ENCODE measurements at regions not wholly inside any gene's neighbourhood (a gene's known extent, or its start where the extent isn't known, plus 50 kb on each side); places are given as distances from the start of the nearest gene placed in this dataset.
"Not testable (repeated sequence)": the region's sequence is repeated elsewhere in the genome, so short reads cannot be mapped to it uniquely, and the experiment has no call there.

DNA sequence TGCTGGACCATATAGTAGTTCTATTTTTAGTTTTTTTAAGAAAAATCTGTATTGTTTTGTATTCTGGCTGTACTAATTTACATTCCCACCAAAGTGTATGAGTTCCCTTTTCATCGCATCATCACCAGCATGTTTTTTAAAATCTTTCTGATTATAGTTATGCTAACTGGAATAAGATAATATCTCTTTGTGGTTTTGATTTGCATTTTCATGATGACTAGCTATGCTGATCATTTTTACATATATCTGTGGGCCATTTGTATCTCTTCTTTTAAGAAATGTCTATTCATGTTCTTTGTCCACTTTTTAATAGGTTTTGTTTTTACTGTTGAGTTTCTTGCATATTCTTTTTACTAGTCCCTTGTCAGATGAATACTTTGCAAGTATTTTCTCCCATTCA lies 238.0 kb downstream of the FBXO4 start:
- no peaks in the 10 kb centered on the region for H3K36me3 Mint-ChIP-seq
- no peaks in the 10 kb centered on the region for H3K9me3 Mint-ChIP-seq
- no peaks in the 10 kb centered on the region for H3K27me3 Mint-ChIP-seq
- no peak for DNase-seq (ENCODE audit: extremely low spot score, unreplicated experiment)
- H3K4me1 Mint-ChIP-seq (ENCODE audit: unreplicated experiment) = no peaks in the 10 kb centered on the region
- TF ChIP-seq, protein P1, sequence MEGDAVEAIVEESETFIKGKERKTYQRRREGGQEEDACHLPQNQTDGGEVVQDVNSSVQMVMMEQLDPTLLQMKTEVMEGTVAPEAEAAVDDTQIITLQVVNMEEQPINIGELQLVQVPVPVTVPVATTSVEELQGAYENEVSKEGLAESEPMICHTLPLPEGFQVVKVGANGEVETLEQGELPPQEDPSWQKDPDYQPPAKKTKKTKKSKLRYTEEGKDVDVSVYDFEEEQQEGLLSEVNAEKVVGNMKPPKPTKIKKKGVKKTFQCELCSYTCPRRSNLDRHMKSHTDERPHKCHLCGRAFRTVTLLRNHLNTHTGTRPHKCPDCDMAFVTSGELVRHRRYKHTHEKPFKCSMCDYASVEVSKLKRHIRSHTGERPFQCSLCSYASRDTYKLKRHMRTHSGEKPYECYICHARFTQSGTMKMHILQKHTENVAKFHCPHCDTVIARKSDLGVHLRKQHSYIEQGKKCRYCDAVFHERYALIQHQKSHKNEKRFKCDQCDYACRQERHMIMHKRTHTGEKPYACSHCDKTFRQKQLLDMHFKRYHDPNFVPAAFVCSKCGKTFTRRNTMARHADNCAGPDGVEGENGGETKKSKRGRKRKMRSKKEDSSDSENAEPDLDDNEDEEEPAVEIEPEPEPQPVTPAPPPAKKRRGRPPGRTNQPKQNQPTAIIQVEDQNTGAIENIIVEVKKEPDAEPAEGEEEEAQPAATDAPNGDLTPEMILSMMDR (conservative IDR thresholded peaks at IDR 0.05) = no peak
- no peak overlapping the region for H3K4me3 Mint-ChIP-seq
- no peak overlapping the region for H3K27ac Mint-ChIP-seq

DNA sequence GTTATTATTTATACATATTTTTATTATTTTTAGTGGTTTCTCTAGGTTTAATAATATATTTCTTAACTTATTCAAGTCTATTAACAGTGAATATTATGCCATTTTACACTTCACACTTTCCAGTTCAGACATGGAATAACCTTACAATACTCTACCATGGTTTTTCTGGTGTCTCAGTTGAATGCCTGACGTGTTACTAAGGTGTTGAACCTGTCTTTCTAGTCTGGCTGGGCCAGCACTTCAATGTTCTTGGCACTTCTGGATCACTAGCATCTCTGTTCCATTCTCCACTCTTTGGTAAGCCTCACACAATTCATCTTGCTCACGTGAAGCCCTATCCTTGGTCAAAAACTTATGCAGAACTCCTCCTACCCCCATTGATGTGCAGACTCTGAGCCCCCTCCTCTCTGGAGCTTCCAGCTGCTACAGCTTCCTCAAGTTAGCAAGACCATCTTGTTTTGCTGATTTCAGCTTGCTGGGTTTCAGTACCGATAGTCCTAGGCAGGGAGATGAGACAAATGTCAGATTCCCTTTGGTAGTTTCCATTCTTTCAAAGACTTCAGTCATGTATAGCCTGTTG lies 243.1 kb downstream of the FBXO4 start:
- no peaks in the 10 kb centered on the region for H3K36me3 Mint-ChIP-seq
- DNase-seq (ENCODE audit: extremely low spot score, unreplicated experiment) = no peak
- TF ChIP-seq, protein P1 (conservative IDR thresholded peaks at IDR 0.05) = no peak
- no peaks in the 10 kb centered on the region for H3K27me3 Mint-ChIP-seq
- H3K4me3 Mint-ChIP-seq = no peak overlapping the region
- H3K27ac Mint-ChIP-seq = no peak overlapping the region
- no peaks in the 10 kb centered on the region for H3K9me3 Mint-ChIP-seq
- H3K4me1 Mint-ChIP-seq (ENCODE audit: unreplicated experiment) = no peaks in the 10 kb centered on the region

DNA sequence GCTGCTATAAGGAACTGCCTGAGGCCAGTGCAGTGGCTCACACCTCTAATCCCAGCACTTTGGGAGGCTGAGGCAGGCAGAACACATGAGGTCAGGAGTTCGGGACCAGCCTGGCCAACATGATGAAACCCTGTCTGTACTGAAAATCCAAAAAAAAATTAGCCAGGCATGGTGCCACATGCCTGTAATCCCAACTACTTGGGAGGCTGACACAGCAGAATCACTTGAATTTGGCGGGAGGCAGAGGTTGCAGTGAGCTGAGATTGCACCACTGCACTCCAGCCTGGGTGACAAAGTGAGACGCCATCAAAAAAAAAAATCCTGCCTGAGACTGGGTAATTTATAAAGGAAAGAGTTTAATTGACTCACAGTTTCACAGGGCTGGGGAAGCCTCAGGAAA lies 247.1 kb upstream of the GHR start:
- H3K4me1 Mint-ChIP-seq (ENCODE audit: unreplicated experiment); H3K27me3 Mint-ChIP-seq; H3K27ac Mint-ChIP-seq; H3K4me3 Mint-ChIP-seq; H3K36me3 Mint-ChIP-seq; DNase-seq (ENCODE audit: extremely low spot score, unreplicated experiment); H3K9me3 Mint-ChIP-seq: not testable (repeated sequence)

DNA sequence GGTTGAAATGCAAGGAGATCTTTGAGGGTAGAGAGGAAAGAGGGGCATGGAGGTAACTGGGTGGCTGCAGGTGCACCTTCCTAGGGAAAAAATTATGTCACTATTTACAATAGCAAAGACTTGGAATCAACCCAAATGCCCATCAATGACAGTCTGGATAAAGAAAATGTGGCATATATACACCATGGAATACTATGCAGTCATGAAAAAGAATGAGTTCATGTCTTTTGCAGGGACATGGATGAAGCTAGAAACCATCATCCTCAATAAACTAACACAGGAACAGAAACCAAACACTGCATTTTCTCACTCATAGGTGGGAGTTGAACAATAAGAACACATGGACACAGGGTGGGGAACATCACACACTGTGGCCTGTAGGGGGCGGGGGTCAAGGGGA lies 243.4 kb upstream of the GHR start:
- not testable (repeated sequence) for H3K27ac Mint-ChIP-seq; H3K36me3 Mint-ChIP-seq; DNase-seq (ENCODE audit: extremely low spot score, unreplicated experiment); H3K4me1 Mint-ChIP-seq (ENCODE audit: unreplicated experiment); H3K27me3 Mint-ChIP-seq; H3K9me3 Mint-ChIP-seq; H3K4me3 Mint-ChIP-seq

DNA sequence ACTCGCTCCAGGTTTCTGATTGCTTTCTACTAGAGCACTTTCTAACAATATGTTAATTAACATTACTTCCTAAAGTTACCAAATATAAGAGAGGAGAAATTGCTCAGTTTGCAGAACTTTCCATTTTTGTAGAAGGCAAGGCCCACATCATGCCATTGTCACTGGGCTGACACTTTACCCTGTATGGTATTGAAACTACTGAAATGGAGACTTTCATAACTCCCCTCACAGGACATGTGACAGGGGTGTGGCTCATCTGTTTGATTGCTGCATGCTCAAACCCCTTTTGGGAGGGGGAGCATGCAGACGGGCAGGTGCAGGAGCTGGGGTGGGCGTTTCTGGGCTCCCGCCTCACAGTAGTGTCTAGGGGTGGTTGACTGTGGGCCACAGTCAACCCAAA lies 206.3 kb upstream of the GHR start:
- Mint-ChIP-seq H3K4me1 (ENCODE audit: unreplicated experiment) (no peaks in the 10 kb centered on the region), H3K27ac (no peak overlapping the region), H3K4me3 (no peak overlapping the region), H3K27me3 (no peaks in the 10 kb centered on the region), H3K36me3 (no peaks in the 10 kb centered on the region), H3K9me3 (no peaks in the 10 kb centered on the region)
- no peak for DNase-seq (ENCODE audit: extremely low spot score, unreplicated experiment)
- TF ChIP-seq, protein P1 (conservative IDR thresholded peaks at IDR 0.05) = no peak

DNA sequence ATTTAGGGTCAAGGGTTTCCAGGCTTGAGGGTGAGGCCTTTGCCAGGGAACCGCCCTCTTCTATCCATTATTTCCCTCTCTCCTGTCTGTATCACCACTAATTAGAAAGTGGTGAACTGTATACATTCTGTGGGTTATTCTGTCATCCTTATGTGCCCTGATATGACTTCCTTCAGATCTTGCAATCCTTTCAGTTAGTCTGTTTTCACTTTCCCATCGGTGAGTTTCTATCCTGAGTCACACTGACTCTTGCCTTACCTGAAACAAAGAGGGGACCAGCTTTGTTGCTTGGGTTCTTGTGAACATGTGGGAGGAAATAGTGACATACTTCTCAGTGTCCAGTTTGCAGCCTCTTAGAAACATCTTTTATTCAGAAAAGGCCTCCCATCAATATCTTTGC lies 205.4 kb upstream of the GHR start:
- Mint-ChIP-seq H3K27ac (no peak overlapping the region), H3K4me3 (no peak overlapping the region), H3K4me1 (ENCODE audit: unreplicated experiment) (no peaks in the 10 kb centered on the region), H3K9me3 (no peaks in the 10 kb centered on the region), H3K27me3 (no peaks in the 10 kb centered on the region), H3K36me3 (no peaks in the 10 kb centered on the region)
- no peak for DNase-seq (ENCODE audit: extremely low spot score, unreplicated experiment)
- TF ChIP-seq, protein P1 (conservative IDR thresholded peaks at IDR 0.05) = no peak

DNA sequence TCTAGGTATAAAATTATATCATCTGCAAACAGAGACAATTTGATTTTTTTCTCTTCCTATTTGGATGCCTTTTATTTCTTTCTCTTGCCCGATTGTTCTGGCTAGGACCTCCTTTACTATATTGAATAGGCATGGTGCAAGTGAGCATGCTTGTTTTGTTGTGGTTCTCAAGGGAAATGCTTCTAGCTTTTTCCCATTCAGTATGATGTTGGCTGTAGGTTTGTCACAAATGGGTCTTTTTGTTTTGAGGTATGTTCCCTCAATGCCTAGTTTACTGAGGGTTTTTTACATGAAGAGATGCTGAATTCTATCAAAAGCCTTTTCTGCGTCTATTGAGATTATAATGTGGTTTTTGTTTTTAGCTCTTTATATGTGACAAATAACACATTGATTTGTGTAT lies 198.2 kb upstream of the GHR start:
- Mint-ChIP-seq H3K36me3 (no peaks in the 10 kb centered on the region), H3K4me3 (no peak overlapping the region), H3K27ac (no peak overlapping the region), H3K27me3 (peaks cover 4% of the 10 kb centered on the region), H3K4me1 (ENCODE audit: unreplicated experiment) (no peaks in the 10 kb centered on the region), H3K9me3 (no peaks in the 10 kb centered on the region)
- no peak for DNase-seq (ENCODE audit: extremely low spot score, unreplicated experiment)
- TF ChIP-seq, protein P1 (conservative IDR thresholded peaks at IDR 0.05) = no peak

Measured in type B pancreatic cell (in vitro differentiated cells).